H9 (cell line): ENCODE measurements at regions not wholly inside any gene's neighbourhood (a gene's known extent, or its start where the extent isn't known, plus 50 kb on each side); places are given as distances from the start of the nearest gene placed in this dataset.

Experiments used
- DNase-seq: peaks from one replicate; pipeline ENCODE4 v3.0.0-alpha.2; 2017
- H2AFZ ChIP-seq: one replicate; pipeline ENCODE4 v1.6.1; 2013; ENCODE audit warnings: mild to moderate bottlenecking, low read length, control low read depth, moderate library complexity
- H2AK5ac ChIP-seq: 2 replicates; pipeline ENCODE4 v1.6.1; 2013; ENCODE audit warnings: low read length, control low read depth, mixed read lengths; ENCODE audit not compliant: insufficient read length
- H2BK120ac ChIP-seq: one replicate; pipeline ENCODE4 v1.6.1; 2013; ENCODE audit warnings: low read depth, mild to moderate bottlenecking, low read length, control low read depth, inconsistent platforms; ENCODE audit not compliant: poor library complexity, severe bottlenecking
- H2BK12ac ChIP-seq: 2 replicates; pipeline ENCODE4 v1.6.1; 2013; ENCODE audit warnings: low read length, control low read depth, mixed read lengths, low read depth; ENCODE audit not compliant: insufficient read length
- H2BK15ac ChIP-seq: 2 replicates; pipeline ENCODE4 v1.6.1; 2013; ENCODE audit warnings: low read depth, low read length, control low read depth
- H2BK20ac ChIP-seq: one replicate; pipeline ENCODE4 v1.6.1; 2013; ENCODE audit warnings: low read depth, mild to moderate bottlenecking, low read length, control low read depth, inconsistent platforms; ENCODE audit not compliant: poor library complexity, severe bottlenecking
- H2BK5ac ChIP-seq: 2 replicates; pipeline ENCODE4 v1.6.1; 2013; ENCODE audit warnings: low read length, control low read depth, mixed read lengths; ENCODE audit not compliant: insufficient read length
- H3K14ac ChIP-seq: 2 replicates; pipeline ENCODE4 v1.6.1; 2013; ENCODE audit warnings: low read length, control low read depth; ENCODE audit not compliant: insufficient read depth
- H3K18ac ChIP-seq: 2 replicates; pipeline ENCODE4 v1.6.1; 2013; ENCODE audit warnings: low read depth, mild to moderate bottlenecking, mixed read lengths, low read length, control low read depth; ENCODE audit not compliant: insufficient read length
- H3K23ac ChIP-seq: 2 replicates; pipeline ENCODE4 v1.6.1; 2013; ENCODE audit warnings: low read length, control low read depth, mixed read lengths, low read depth; ENCODE audit not compliant: insufficient read length
- H3K23me2 ChIP-seq: 2 replicates; pipeline ENCODE4 v1.6.1; 2013; ENCODE audit warnings: low read depth, mild to moderate bottlenecking, mixed read lengths, low read length, control low read depth; ENCODE audit not compliant: insufficient read length, poor library complexity, severe bottlenecking
- H3K27ac ChIP-seq: 2 replicates; pipeline ENCODE4 v1.5.1; 2013; ENCODE audit warnings: low read length, control low read depth, mixed read lengths, low read depth; ENCODE audit not compliant: insufficient read length
- H3K27me3 ChIP-seq: 2 replicates; pipeline ENCODE4 v1.6.1; 2013; ENCODE audit warnings: low read length, control low read depth, inconsistent platforms; ENCODE audit not compliant: insufficient read depth
- H3K4ac ChIP-seq: 2 replicates; pipeline ENCODE4 v1.6.1; 2013; ENCODE audit warnings: low read depth, mild to moderate bottlenecking, control low read depth, inconsistent platforms, low read length, moderate library complexity
- H3K4me1 ChIP-seq: 2 replicates; pipeline ENCODE4 v1.6.1; 2013; ENCODE audit warnings: low read length, control low read depth, inconsistent platforms; ENCODE audit not compliant: insufficient read depth
- H3K4me2 ChIP-seq: 2 replicates; pipeline ENCODE4 v1.6.1; 2013; ENCODE audit warnings: low read length, control low read depth, mixed read lengths; ENCODE audit not compliant: insufficient read length, insufficient read depth
- H3K56ac ChIP-seq: 2 replicates; pipeline ENCODE4 v1.6.1; 2013; ENCODE audit warnings: low read depth, mild to moderate bottlenecking, mixed read lengths, low read length, control low read depth; ENCODE audit not compliant: insufficient read length
- H3K79me1 ChIP-seq: 2 replicates; pipeline ENCODE4 v1.6.1; 2013; ENCODE audit warnings: low read depth, mild to moderate bottlenecking, moderate library complexity, low read length, control low read depth, inconsistent platforms; ENCODE audit not compliant: insufficient read depth, poor library complexity, severe bottlenecking
- H3K79me2 ChIP-seq: 2 replicates; pipeline ENCODE4 v1.6.1; 2013; ENCODE audit warnings: low read length, control low read depth, inconsistent platforms; ENCODE audit not compliant: insufficient read depth
- H3K9ac ChIP-seq: 2 replicates; pipeline ENCODE4 v1.6.1; 2013; ENCODE audit warnings: low read length, control low read depth, mixed read lengths; ENCODE audit not compliant: insufficient read length; ENCODE audit errors: extremely low read depth
- H3K9me3 ChIP-seq: one replicate; pipeline ENCODE4 v1.6.1; 2013; ENCODE audit warnings: low read depth, low read length, inconsistent platforms; ENCODE audit not compliant: control insufficient read depth
- H3T11ph ChIP-seq: one replicate; pipeline ENCODE4 v1.6.1; 2013; ENCODE audit warnings: mild to moderate bottlenecking, low read length, control low read depth, inconsistent platforms
- H4K20me1 ChIP-seq: one replicate; pipeline ENCODE4 v1.6.1; 2013; ENCODE audit not compliant: control insufficient read depth, insufficient read length, insufficient read depth
- H4K5ac ChIP-seq: 2 replicates; pipeline ENCODE4 v1.6.1; 2013; ENCODE audit warnings: low read depth, mild to moderate bottlenecking, mixed read lengths, low read length, control low read depth; ENCODE audit not compliant: insufficient read length
- H4K8ac ChIP-seq: replicated peaks from 2 replicates; pipeline ENCODE4 v1.6.1; 2013; ENCODE audit warnings: low read length, control low read depth, mixed read lengths, low read depth; ENCODE audit not compliant: insufficient read length
- H4K91ac ChIP-seq: 2 replicates; pipeline ENCODE4 v1.6.1; 2013; ENCODE audit warnings: low read depth, mild to moderate bottlenecking, moderate library complexity, mixed read lengths, low read length, control low read depth; ENCODE audit not compliant: insufficient read length
- H3K27ac Mint-ChIP-seq, 3 experiments: 2 replicates in 2 of 3; 3 replicates in 1 of 3; pipeline ENCODE4 v1.8.0; 2020 to 2021; ENCODE audit warnings: mixed read lengths in 3 of 3, mild to moderate bottlenecking in 1 of 3, moderate library complexity in 1 of 3
- H3K27me3 Mint-ChIP-seq: 2 replicates; pipeline ENCODE4 v1.8.0; 2021; ENCODE audit warnings: low read depth, mild to moderate bottlenecking, moderate library complexity, mixed read lengths
- H3K36me3 Mint-ChIP-seq, 3 experiments: 2 replicates in 2 of 3; 3 replicates in 1 of 3; pipeline ENCODE4 v1.8.0; 2020 to 2021; ENCODE audit warnings: low read depth in 3 of 3, mixed read lengths in 3 of 3; ENCODE audit not compliant: insufficient read depth in 1 of 3
- H3K4me1 Mint-ChIP-seq, 2 experiments: 2 replicates each; pipeline ENCODE4 v1.8.0; 2020; ENCODE audit warnings: mixed read lengths in 2 of 2
- H3K4me3 Mint-ChIP-seq, 2 experiments: 2 replicates in 1 of 2; 3 replicates in 1 of 2; pipeline ENCODE4 v1.8.0; 2020 to 2021; ENCODE audit warnings: mild to moderate bottlenecking in 2 of 2, mixed read lengths in 2 of 2, moderate library complexity in 1 of 2
- H3K9me3 Mint-ChIP-seq, 2 experiments: 2 replicates in 1 of 2; 3 replicates in 1 of 2; pipeline ENCODE4 v1.8.0; 2020; ENCODE audit warnings: mild to moderate bottlenecking in 2 of 2, mixed read lengths in 2 of 2, moderate library complexity in 1 of 2
- CTCF ChIP-seq: fragments of 200-600 bp; sonication (generic); conservative IDR thresholded peaks from 3 replicates; pipeline ENCODE4 v1.8.0; 2021; ENCODE audit warnings: antibody characterized with exemption, mild to moderate bottlenecking
- WGBS: extraction: QIAGEN DNeasy Blood & Tissue Kit; methylation state at CpG from one replicate; pipeline ENCODE4 v1.1.7; 2013; ENCODE audit warnings: missing lambda C conversion rate, low lambda C conversion rate, mixed read lengths; ENCODE audit not compliant: insufficient read length; ENCODE audit errors: extremely low coverage; 5-methylcytosine and 5-hydroxymethylcytosine counted together

- WGBS: no CpG with 5 or more reads among the region's 3 CpGs
- no peak overlapping the region for H3K14ac ChIP-seq
- H3K79me1 ChIP-seq: no peaks in the 10 kb centered on the region
- H3K4me1 ChIP-seq: no peaks in the 10 kb centered on the region
- no peak overlapping the region for H2AFZ ChIP-seq
- H3K9me3 ChIP-seq: no peaks in the 10 kb centered on the region
- H4K8ac ChIP-seq: no peak overlapping the region
- Mint-ChIP-seq H3K4me3 (no peak overlapping the region), H3K9me3 (no peaks in the 10 kb centered on the region), H3K27me3 (no peaks in the 10 kb centered on the region), H3K36me3 (no peaks in the 10 kb centered on the region), H3K27ac (no peak overlapping the region), H3K4me1 (no peaks in the 10 kb centered on the region)
- no peak overlapping the region for H2BK120ac ChIP-seq
- no peaks in the 10 kb centered on the region for H3K23me2 ChIP-seq
- no peak for TF ChIP-seq CTCF
- H4K5ac ChIP-seq: no peak overlapping the region
- no peak overlapping the region for H2BK15ac ChIP-seq
- no peak overlapping the region for H3K4me2 ChIP-seq
- H3K9ac ChIP-seq: no peak overlapping the region
- H2AK5ac ChIP-seq: no peak overlapping the region
- H4K91ac ChIP-seq: no peak overlapping the region
- no peak overlapping the region for H3T11ph ChIP-seq
- no peak overlapping the region for H3K27ac ChIP-seq
- H3K56ac ChIP-seq: no peak overlapping the region
- no peaks in the 10 kb centered on the region for H3K79me2 ChIP-seq
- H3K4ac ChIP-seq: no peak overlapping the region
- H3K27me3 ChIP-seq: no peaks in the 10 kb centered on the region
- H2BK20ac ChIP-seq: no peak overlapping the region
- H3K23ac ChIP-seq: no peak overlapping the region
- DNase-seq: no peak
- H4K20me1 ChIP-seq: no peaks in the 10 kb centered on the region
- no peak overlapping the region for H2BK12ac ChIP-seq
- no peak overlapping the region for H3K18ac ChIP-seq
- H2BK5ac ChIP-seq: no peak overlapping the region
Observed at GRCh38 chr5:52262844-52263243, 524.9 kb upstream of the ITGA1 start.
